ENCODE measurements at regions not wholly inside any gene's neighbourhood (a gene's known extent, or its start where the extent isn't known, plus 50 kb on each side); places are given as distances from the start of the nearest gene placed in this dataset.

DNA sequence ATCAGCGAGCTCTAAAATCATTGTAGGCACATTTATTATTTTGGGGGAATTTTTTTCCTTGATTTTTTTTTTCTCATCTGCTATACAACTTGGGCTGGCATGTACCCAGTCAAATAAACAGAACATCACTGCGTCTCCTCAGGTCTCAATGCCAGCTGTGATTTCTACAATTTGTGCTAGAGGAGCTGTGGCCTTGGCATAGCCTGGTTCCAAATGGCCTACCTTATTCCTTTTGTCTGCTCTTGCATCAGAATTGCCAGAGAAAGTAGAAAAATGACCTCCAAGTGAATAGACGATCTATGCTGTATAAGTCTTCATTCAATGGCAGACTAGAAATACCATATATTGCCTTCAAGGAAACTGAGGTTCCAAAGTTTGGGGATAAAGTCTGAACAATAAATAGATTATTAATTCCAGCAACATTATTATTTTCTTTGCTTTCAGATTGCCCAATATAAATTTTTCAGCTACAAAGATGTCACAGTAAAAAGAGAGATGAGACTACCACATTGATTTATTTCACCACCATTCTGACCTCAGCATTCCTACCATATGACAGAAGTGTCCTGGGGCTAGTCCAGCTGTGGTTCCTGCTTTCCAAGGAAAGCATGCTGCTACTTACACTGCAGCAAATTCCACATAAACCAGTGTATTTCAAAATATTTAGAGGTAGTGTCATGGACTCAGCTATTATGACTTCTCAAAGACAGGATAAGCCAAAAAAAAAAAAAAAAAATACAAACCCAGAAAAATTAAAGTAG lies 493.9 kb upstream of the ZNF385D start:
- no peak overlapping the region for H3K4me3 Mint-ChIP-seq (ENCODE audit: low read depth, unreplicated experiment)
- H3K27ac Mint-ChIP-seq (ENCODE audit: unreplicated experiment): no peak overlapping the region
- CTCF ChIA-PET: no interaction called here

GRCh38 chr3:22245811-22246583 lies 495.0 kb upstream of the ZNF385D start:
- BruUV-seq (replicated peaks): no TSS peak
- TF ChIP-seq, protein P1, sequence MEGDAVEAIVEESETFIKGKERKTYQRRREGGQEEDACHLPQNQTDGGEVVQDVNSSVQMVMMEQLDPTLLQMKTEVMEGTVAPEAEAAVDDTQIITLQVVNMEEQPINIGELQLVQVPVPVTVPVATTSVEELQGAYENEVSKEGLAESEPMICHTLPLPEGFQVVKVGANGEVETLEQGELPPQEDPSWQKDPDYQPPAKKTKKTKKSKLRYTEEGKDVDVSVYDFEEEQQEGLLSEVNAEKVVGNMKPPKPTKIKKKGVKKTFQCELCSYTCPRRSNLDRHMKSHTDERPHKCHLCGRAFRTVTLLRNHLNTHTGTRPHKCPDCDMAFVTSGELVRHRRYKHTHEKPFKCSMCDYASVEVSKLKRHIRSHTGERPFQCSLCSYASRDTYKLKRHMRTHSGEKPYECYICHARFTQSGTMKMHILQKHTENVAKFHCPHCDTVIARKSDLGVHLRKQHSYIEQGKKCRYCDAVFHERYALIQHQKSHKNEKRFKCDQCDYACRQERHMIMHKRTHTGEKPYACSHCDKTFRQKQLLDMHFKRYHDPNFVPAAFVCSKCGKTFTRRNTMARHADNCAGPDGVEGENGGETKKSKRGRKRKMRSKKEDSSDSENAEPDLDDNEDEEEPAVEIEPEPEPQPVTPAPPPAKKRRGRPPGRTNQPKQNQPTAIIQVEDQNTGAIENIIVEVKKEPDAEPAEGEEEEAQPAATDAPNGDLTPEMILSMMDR (IDR thresholded peaks at IDR 0.05; ENCODE audit: unreplicated experiment): no peak
- CTCF ChIA-PET: no interaction called here
- H3K4me1 Mint-ChIP-seq (ENCODE audit: low read depth, unreplicated experiment): no peaks in the 10 kb centered on the region
- no peaks in the 10 kb centered on the region for H3K36me3 Mint-ChIP-seq (ENCODE audit: insufficient read depth, unreplicated experiment)
- no peak for DNase-seq
- H3K27me3 Mint-ChIP-seq (ENCODE audit: unreplicated experiment): no peaks in the 10 kb centered on the region
- intact Hi-C loops (cut with micrococcal nuclease; ENCODE audit: unreplicated experiment): no loop called here
- H3K27ac Mint-ChIP-seq (ENCODE audit: unreplicated experiment): no peak overlapping the region
- H3K4me3 Mint-ChIP-seq (ENCODE audit: low read depth, unreplicated experiment): no peak overlapping the region
- H3K9me3 Mint-ChIP-seq (ENCODE audit: low read depth, unreplicated experiment): no peaks in the 10 kb centered on the region

More for the DNA sequence above, 493.9 kb upstream of the ZNF385D start:
- TF ChIP-seq, protein P1 (IDR thresholded peaks at IDR 0.05; ENCODE audit: unreplicated experiment): no peak
- no peaks in the 10 kb centered on the region for H3K36me3 Mint-ChIP-seq (ENCODE audit: insufficient read depth, unreplicated experiment)
- no peak for DNase-seq
- H3K4me1 Mint-ChIP-seq (ENCODE audit: low read depth, unreplicated experiment): no peaks in the 10 kb centered on the region
- no peaks in the 10 kb centered on the region for H3K27me3 Mint-ChIP-seq (ENCODE audit: unreplicated experiment)
- no TSS peak for BruUV-seq (replicated peaks)
- H3K9me3 Mint-ChIP-seq (ENCODE audit: low read depth, unreplicated experiment): no peaks in the 10 kb centered on the region
- intact Hi-C loops (cut with micrococcal nuclease; ENCODE audit: unreplicated experiment): no loop called here

GRCh38 chr3:22249658-22250057 lies 498.6 kb upstream of the ZNF385D start:
- no TSS peak for BruUV-seq (replicated peaks)

GRCh38 chr3:22257252-22257651 lies 506.2 kb upstream of the ZNF385D start:
- no peaks in the 10 kb centered on the region for H3K9me3 Mint-ChIP-seq (ENCODE audit: low read depth, unreplicated experiment)
- CTCF ChIA-PET: no interaction called here
- no TSS peak for BruUV-seq (replicated peaks)
- H3K36me3 Mint-ChIP-seq (ENCODE audit: insufficient read depth, unreplicated experiment): no peaks in the 10 kb centered on the region
- intact Hi-C loops (cut with micrococcal nuclease; ENCODE audit: unreplicated experiment): no loop called here
- H3K27me3 Mint-ChIP-seq (ENCODE audit: unreplicated experiment): no peaks in the 10 kb centered on the region
- no peak overlapping the region for H3K27ac Mint-ChIP-seq (ENCODE audit: unreplicated experiment)
- no peak for DNase-seq
- no peaks in the 10 kb centered on the region for H3K4me1 Mint-ChIP-seq (ENCODE audit: low read depth, unreplicated experiment)
- TF ChIP-seq, protein P1 (IDR thresholded peaks at IDR 0.05; ENCODE audit: unreplicated experiment): no peak
- H3K4me3 Mint-ChIP-seq (ENCODE audit: low read depth, unreplicated experiment): no peak overlapping the region

More at GRCh38 chr3:22249658-22250057, 498.6 kb upstream of the ZNF385D start:
- TF ChIP-seq, protein P1 (IDR thresholded peaks at IDR 0.05; ENCODE audit: unreplicated experiment): no peak
- no peak for DNase-seq
- CTCF ChIA-PET: no interaction called here
- no peak overlapping the region for H3K4me3 Mint-ChIP-seq (ENCODE audit: low read depth, unreplicated experiment)
- H3K27ac Mint-ChIP-seq (ENCODE audit: unreplicated experiment): no peak overlapping the region
- H3K27me3 Mint-ChIP-seq (ENCODE audit: unreplicated experiment): no peaks in the 10 kb centered on the region
- no peaks in the 10 kb centered on the region for H3K9me3 Mint-ChIP-seq (ENCODE audit: low read depth, unreplicated experiment)
- intact Hi-C loops (cut with micrococcal nuclease; ENCODE audit: unreplicated experiment): no loop called here
- H3K36me3 Mint-ChIP-seq (ENCODE audit: insufficient read depth, unreplicated experiment): no peaks in the 10 kb centered on the region
- H3K4me1 Mint-ChIP-seq (ENCODE audit: low read depth, unreplicated experiment): no peaks in the 10 kb centered on the region

Measured in Calu3 (cell line).